Common myeloid progenitor, CD34-positive (primary cell): ENCODE measurements at regions not wholly inside any gene's neighbourhood (a gene's known extent, or its start where the extent isn't known, plus 50 kb on each side); places are given as distances from the start of the nearest gene placed in this dataset.

Source experiments
- CTCF ChIA-PET: fragments of 350-600 bp; sonication (Branson Sonifier 250); formaldehyde crosslinking; loops from one replicate; lab custom pipeline; 2021; ENCODE audit warnings: antibody characterized with exemption; lab: Charles Lee
- POLR2A ChIA-PET: fragments of 350-600 bp; sonication (Branson Sonifier 250); formaldehyde crosslinking; loops from one replicate; lab custom pipeline; 2021; ENCODE audit warnings: antibody characterized with exemption; lab: Charles Lee
- DNase-seq, 3 donors: peaks; one replicate each; pipeline versions ENCODE4 v3.0.0 to v3.0.0-alpha.2; 2013
- H3K27ac ChIP-seq, 2 experiments: 1 replicate in 1 of 2; 2 replicates in 1 of 2; pipeline ENCODE4 v1.7.0; 2013; ENCODE audit warnings: inconsistent platforms in 2 of 2, low read length in 2 of 2, mild to moderate bottlenecking in 2 of 2, low read depth in 1 of 2, moderate library complexity in 1 of 2; ENCODE audit not compliant: severe bottlenecking in 2 of 2, insufficient read depth in 1 of 2, poor library complexity in 1 of 2
- H3K27me3 ChIP-seq, 5 experiments: replicated peaks in 2 of 5; 1 replicate in 3 of 5; 2 replicates in 2 of 5; pipeline versions ENCODE4 v1.6.1 to v1.7.0; 2013; ENCODE audit warnings: low read length in 4 of 5, mild to moderate bottlenecking in 2 of 5, moderate library complexity in 2 of 5, inconsistent platforms in 1 of 5; ENCODE audit not compliant: insufficient read depth in 5 of 5, control insufficient read depth in 4 of 5
- H3K36me3 ChIP-seq, 4 experiments: 1 replicate in 2 of 4; 2 replicates in 2 of 4; pipeline versions ENCODE4 v1.6.1 to v1.7.0; 2013; ENCODE audit warnings: low read length in 3 of 4, control low read depth in 1 of 4, mild to moderate bottlenecking in 1 of 4; ENCODE audit not compliant: control insufficient read depth in 4 of 4, insufficient read depth in 4 of 4
- H3K4me1 ChIP-seq, 4 experiments: 1 replicate in 3 of 4; 2 replicates in 1 of 4; pipeline versions ENCODE4 v1.6.1 to v1.7.1; 2013; ENCODE audit warnings: low read length in 3 of 4, mild to moderate bottlenecking in 3 of 4, control low read depth in 1 of 4, inconsistent platforms in 1 of 4, moderate library complexity in 1 of 4; ENCODE audit not compliant: control insufficient read depth in 4 of 4, insufficient read depth in 4 of 4; ENCODE audit errors: control extremely low read depth in 1 of 4
- H3K4me3 ChIP-seq, 7 experiments: 1 replicate in 4 of 7; 2 replicates in 3 of 7; pipeline versions ENCODE4 v1.5.1 to v1.7.0; 2013; ENCODE audit warnings: mild to moderate bottlenecking in 7 of 7, low read length in 6 of 7, moderate library complexity in 6 of 7, inconsistent platforms in 2 of 7, low read depth in 2 of 7, control low read depth in 1 of 7; ENCODE audit not compliant: insufficient read depth in 4 of 7, control insufficient read depth in 1 of 7; ENCODE audit errors: extremely low read depth in 1 of 7
- H3K9me3 ChIP-seq, 5 experiments: 1 replicate in 4 of 5; 2 replicates in 1 of 5; pipeline versions ENCODE4 v1.6.1 to v1.7.1; 2013; ENCODE audit warnings: low read length in 4 of 5, mild to moderate bottlenecking in 2 of 5, inconsistent platforms in 1 of 5, low read depth in 1 of 5, moderate library complexity in 1 of 5; ENCODE audit not compliant: control insufficient read depth in 4 of 5, insufficient read depth in 2 of 5; ENCODE audit errors: control extremely low read depth in 1 of 5
- WGBS: methylation state at CpG from one replicate; pipeline ENCODE4 v1.1.5; 2013; ENCODE audit not compliant: insufficient coverage; 5-methylcytosine and 5-hydroxymethylcytosine counted together

GRCh38 chr6:3620389-3620788, 131.1 kb downstream of the PXDC1 start:
- CTCF ChIA-PET: no interaction called here

GRCh38 chr6:3619800-3620199, 131.7 kb downstream of the PXDC1 start:
- no peak overlapping the region for H3K27ac ChIP-seq
- DNase-seq: no peak
- CTCF ChIA-PET: no interaction called here
- no peak overlapping the region for H3K4me3 ChIP-seq
- no peaks in the 10 kb centered on the region for H3K9me3 ChIP-seq
- no peaks in the 10 kb centered on the region for H3K27me3 ChIP-seq
- POLR2A ChIA-PET: no interaction called here
- H3K36me3 ChIP-seq: no peaks in the 10 kb centered on the region
- 100% methylated on average over 1 of the region's 4 CpGs for WGBS
- peaks cover 0 to 13% (median 8%) of the 10 kb centered on the region in 4 experiments for H3K4me1 ChIP-seq

More at GRCh38 chr6:3620389-3620788, 131.1 kb downstream of the PXDC1 start:
- no peak overlapping the region for H3K4me3 ChIP-seq
- H3K9me3 ChIP-seq: no peaks in the 10 kb centered on the region
- peaks cover 0 to 13% (median 8%) of the 10 kb centered on the region in 4 experiments for H3K4me1 ChIP-seq
- POLR2A ChIA-PET: no interaction called here
- no peaks in the 10 kb centered on the region for H3K36me3 ChIP-seq
- WGBS: 100% methylated on average over 6 of the region's 8 CpGs
- H3K27me3 ChIP-seq: no peaks in the 10 kb centered on the region
- no peak for DNase-seq
- H3K27ac ChIP-seq: no peak overlapping the region

- no peak overlapping the region for H3K27ac ChIP-seq
- peaks cover 0 to 10% (median 8%) of the 10 kb centered on the region in 4 experiments for H3K4me1 ChIP-seq
- ChIA-PET CTCF (no interaction called here), POLR2A (no interaction called here)
- WGBS: no CpG with 5 or more reads among the region's 7 CpGs
- DNase-seq: no peak
- H3K36me3 ChIP-seq: no peaks in the 10 kb centered on the region
- H3K9me3 ChIP-seq: no peaks in the 10 kb centered on the region
- no peaks in the 10 kb centered on the region for H3K27me3 ChIP-seq
- no peak overlapping the region for H3K4me3 ChIP-seq
Observed at GRCh38 chr6:3619201-3619600, 132.3 kb downstream of the PXDC1 start.

DNA sequence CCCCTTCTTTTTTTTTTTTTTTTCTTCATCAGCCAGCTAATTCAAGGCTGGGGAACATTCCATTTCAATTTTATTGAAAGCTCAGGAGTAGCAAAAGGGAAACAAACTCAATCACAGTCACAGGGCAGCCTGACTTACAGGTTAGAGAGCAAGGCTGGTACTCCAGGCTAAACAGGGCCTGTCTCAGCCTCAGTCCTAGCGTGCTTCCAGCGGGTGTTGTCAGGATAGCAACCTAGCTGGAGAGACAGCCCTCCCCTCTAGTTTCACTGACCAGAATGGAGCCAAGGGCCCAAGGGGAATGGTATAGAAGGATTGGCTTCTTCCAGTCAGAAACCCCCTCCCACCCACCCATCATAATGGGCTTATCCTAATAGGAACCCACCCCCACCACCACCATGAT, 132.9 kb downstream of the PXDC1 start:
- Histone ChIP-seq H3K27ac (no peak overlapping the region), H3K4me1 (peaks cover 0 to 4% (median 3%) of the 10 kb centered on the region in 4 experiments), H3K4me3 (no peak overlapping the region), H3K27me3 (no peaks in the 10 kb centered on the region), H3K9me3 (no peaks in the 10 kb centered on the region), H3K36me3 (no peaks in the 10 kb centered on the region)
- POLR2A ChIA-PET: no interaction called here
- 90% methylated on average over 2 of the region's 2 CpGs for WGBS
- no peak for DNase-seq
- CTCF ChIA-PET: no interaction called here

DNA sequence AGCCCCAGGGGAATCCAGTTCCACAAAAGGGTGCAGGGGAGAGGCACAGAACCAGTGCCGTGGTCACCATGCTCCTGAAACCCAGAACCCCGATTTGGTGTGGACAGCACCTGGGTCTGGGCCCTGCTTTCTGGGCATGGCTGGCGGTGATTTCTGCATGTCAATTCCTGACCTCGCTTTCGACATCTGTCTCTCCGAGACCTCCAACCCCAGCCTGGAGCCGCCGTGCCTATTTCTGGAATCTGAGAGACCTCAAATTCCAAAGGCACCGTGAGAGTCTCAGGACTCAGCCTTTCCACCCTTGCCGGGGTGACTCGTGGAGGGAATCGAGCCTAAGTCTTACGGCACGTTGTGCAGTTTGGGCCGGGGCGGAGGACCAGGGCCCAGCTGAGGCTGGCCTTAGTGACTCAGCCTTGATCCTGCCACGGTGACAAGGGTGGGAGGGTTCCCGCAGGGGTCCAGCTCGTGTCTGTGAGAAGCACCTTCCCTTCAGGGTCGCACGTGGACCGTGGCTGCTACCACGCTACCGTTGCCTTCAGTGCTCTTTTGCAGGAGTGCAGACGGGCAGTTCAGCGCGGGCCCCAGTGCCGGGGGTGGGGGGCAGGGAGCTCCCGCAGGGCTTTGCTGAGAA, 133.7 kb downstream of the PXDC1 start:
- H3K27ac ChIP-seq: no peak overlapping the region
- no peak overlapping the region for H3K4me3 ChIP-seq
- no peaks in the 10 kb centered on the region for H3K27me3 ChIP-seq
- H3K36me3 ChIP-seq: no peaks in the 10 kb centered on the region
- WGBS: 96% methylated on average over 26 of the region's 29 CpGs
- no peaks in the 10 kb centered on the region for H3K9me3 ChIP-seq
- no peaks in the 10 kb centered on the region for H3K4me1 ChIP-seq
- ChIA-PET CTCF (no interaction called here), POLR2A (no interaction called here)
- DNase-seq: no peak

GRCh38 chr6:3617192-3617631, 134.3 kb downstream of the PXDC1 start:
- no peaks in the 10 kb centered on the region for H3K36me3 ChIP-seq
- no peaks in the 10 kb centered on the region for H3K9me3 ChIP-seq
- no peaks in the 10 kb centered on the region for H3K4me1 ChIP-seq
- 93% methylated on average over 3 of the region's 7 CpGs for WGBS
- H3K4me3 ChIP-seq: no peak overlapping the region
- no peak for DNase-seq
- POLR2A ChIA-PET: no interaction called here
- H3K27me3 ChIP-seq: no peaks in the 10 kb centered on the region
- CTCF ChIA-PET: no interaction called here
- no peak overlapping the region for H3K27ac ChIP-seq

- DNase-seq: no peak
- CTCF ChIA-PET: no interaction called here
- H3K27me3 ChIP-seq: no peaks in the 10 kb centered on the region
Observed at GRCh38 chr6:3616565-3617176, 134.8 kb downstream of the PXDC1 start.

More at GRCh38 chr6:3616565-3617176, 134.8 kb downstream of the PXDC1 start:
- no peaks in the 10 kb centered on the region for H3K4me1 ChIP-seq
- no peak overlapping the region for H3K4me3 ChIP-seq
- H3K9me3 ChIP-seq: no peaks in the 10 kb centered on the region
- POLR2A ChIA-PET: no interaction called here
- 97% methylated on average over 9 of the region's 9 CpGs for WGBS
- H3K27ac ChIP-seq: no peak overlapping the region
- H3K36me3 ChIP-seq: no peaks in the 10 kb centered on the region
